GM12878 (cell line): ENCODE measurements at regions not wholly inside any gene's neighbourhood (a gene's known extent, or its start where the extent isn't known, plus 50 kb on each side); places are given as distances from the start of the nearest gene placed in this dataset.

Experiments
- ATAC-seq: fragments of 200-7000 bp; cut with Tn5 transposase; 3 replicates; pipeline ENCODE4 v1.9.1; 2020; ENCODE audit warnings: mild to moderate bottlenecking, moderate library complexity
- BruUV-seq: library from RNA; stranded (reverse); fragments of 400-500 nt; replicated peaks from 2 replicates; lab custom pipeline; 2021; lab: Mats Ljungman, UMichigan
- CTCF ChIA-PET: fragments of 300-600 bp; sonication (Branson Sonifier 250); formaldehyde crosslinking; extraction: SDS; loops from one replicate; lab custom pipeline; 2021; ENCODE audit warnings: inconsistent platforms; lab: Yijun Ruan, JAX
- POLR2A ChIA-PET: fragments of 350-600 bp; formaldehyde crosslinking; extraction: SDS; loops from one replicate; lab custom pipeline; 2021; ENCODE audit warnings: inconsistent platforms; lab: Charles Lee
- RAD21 ChIA-PET: fragments of 300-600 bp; sonication (Branson Sonifier 250); formaldehyde crosslinking; loops from one replicate; lab custom pipeline; 2023; ENCODE audit warnings: antibody characterized with exemption; ENCODE audit not compliant: unreplicated experiment; lab: Charles Lee
- SMC1A ChIA-PET: fragments of 300-600 bp; sonication (Branson Sonifier 250); formaldehyde crosslinking; loops from one replicate; lab custom pipeline; 2023; ENCODE audit not compliant: unreplicated experiment, uncharacterized antibody; lab: Charles Lee
- DNase-seq: peaks from one replicate; pipeline ENCODE4 v3.0.0-alpha.2; 2011; ENCODE audit warnings: low read depth, low spot score
- FAIRE-seq: peaks from 3 replicates; lab custom pipeline; 2011; peaks lifted over from hg19 to GRCh38; lab: Jason Lieb, UNC
- H2AFZ ChIP-seq: 2 replicates; pipeline ENCODE4 v1.6.0; 2011; ENCODE audit warnings: low read depth, low read length, control low read depth; ENCODE audit not compliant: control insufficient read depth
- H3K27ac ChIP-seq: 2 replicates; pipeline ENCODE4 v1.5.1; 2011; ENCODE audit warnings: control low read depth; ENCODE audit not compliant: control insufficient read depth, insufficient read depth
- H3K27me3 ChIP-seq, 2 experiments: replicated peaks in 1 of 2; 2 replicates each; pipeline versions ENCODE4 v1.6.0 to v1.6.1; 2011; ENCODE audit warnings: low read length in 1 of 2; ENCODE audit not compliant: control insufficient read depth in 2 of 2, insufficient read depth in 2 of 2
- H3K36me3 ChIP-seq, 2 experiments: 2 replicates each; pipeline ENCODE4 v1.5.1; 2011; ENCODE audit warnings: low read length in 1 of 2; ENCODE audit not compliant: control insufficient read depth in 2 of 2, insufficient read depth in 2 of 2
- H3K4me1 ChIP-seq: 2 replicates; pipeline ENCODE4 v1.6.1; 2011; ENCODE audit warnings: mild to moderate bottlenecking, low read length, moderate library complexity, mixed read lengths; ENCODE audit not compliant: control insufficient read depth, insufficient read depth
- H3K4me2 ChIP-seq: 2 replicates; pipeline ENCODE4 v1.6.0; 2011; ENCODE audit warnings: control low read depth; ENCODE audit not compliant: control insufficient read depth, insufficient read depth
- H3K4me3 ChIP-seq: fragments of 200-600 bp; sonication (generic); 2 replicates; pipeline ENCODE4 v1.5.1; 2016
- H3K79me2 ChIP-seq: 2 replicates; pipeline ENCODE4 v1.6.0; 2011; ENCODE audit warnings: low read length; ENCODE audit not compliant: control insufficient read depth, insufficient read depth
- H3K9ac ChIP-seq: 2 replicates; pipeline ENCODE4 v1.8.0; 2011; ENCODE audit warnings: low read length, control low read depth, mixed read lengths; ENCODE audit not compliant: control insufficient read depth, insufficient read depth
- H3K9me3 ChIP-seq: replicated peaks from 3 replicates; pipeline ENCODE4 v1.5.1; 2011; ENCODE audit warnings: mild to moderate bottlenecking, low read length; ENCODE audit not compliant: control insufficient read depth, insufficient read depth
- H4K20me1 ChIP-seq: 2 replicates; pipeline ENCODE4 v1.6.0; 2011; ENCODE audit not compliant: control insufficient read depth, insufficient read depth
- BMI1 ChIP-seq: fragments of 450-650 bp; IDR thresholded peaks from 2 replicates; pipeline ENCODE4 v1.6.1; 2016; ENCODE audit warnings: mild to moderate bottlenecking, moderate library complexity, borderline replicate concordance
- CEBPB ChIP-seq, 2 experiments: fragments of 150-350 bp in 1 of 2; IDR thresholded peaks; 2 replicates each; pipeline ENCODE4 v1.6.1; 2012 to 2014; ENCODE audit warnings: low read depth in 2 of 2, low read length in 2 of 2, borderline replicate concordance in 1 of 2, inconsistent platforms in 1 of 2
- E2F4 ChIP-seq: IDR thresholded peaks from 2 replicates; pipeline ENCODE4 v1.6.1; 2012; ENCODE audit warnings: low read depth, low read length, improper control_type of control experiment
- HDGF ChIP-seq: fragments of 450-650 bp; IDR thresholded peaks from 2 replicates; pipeline ENCODE4 v1.6.1; 2016; ENCODE audit warnings: antibody characterized with exemption
- NR2C1 ChIP-seq: fragments of 450-650 bp; IDR thresholded peaks from 2 replicates; pipeline ENCODE4 v1.6.1; 2017; ENCODE audit warnings: antibody characterized with exemption, mild to moderate bottlenecking, moderate library complexity
- POLR2AphosphoS5 ChIP-seq: IDR thresholded peaks from 2 replicates; pipeline ENCODE4 v1.6.1; 2011; ENCODE audit warnings: mild to moderate bottlenecking, low read length, inconsistent platforms
- POU2F2 ChIP-seq: IDR thresholded peaks from 3 replicates; pipeline ENCODE4 v1.6.1; 2011; ENCODE audit warnings: low read depth, mild to moderate bottlenecking, low read length, borderline replicate concordance
- SREBF2 ChIP-seq: IDR thresholded peaks from 2 replicates; pipeline ENCODE4 v1.6.1; 2012; ENCODE audit warnings: mild to moderate bottlenecking, low read length
- ZBED1 ChIP-seq: IDR thresholded peaks from 2 replicates; pipeline ENCODE4 v1.6.1; 2016; ENCODE audit warnings: borderline replicate concordance
- ZNF384 ChIP-seq: IDR thresholded peaks from 2 replicates; pipeline ENCODE4 v1.6.1; 2012; ENCODE audit warnings: low read depth, mild to moderate bottlenecking, low read length, improper control_type of control experiment, borderline replicate concordance
- ZSCAN29 ChIP-seq: fragments of 450-650 bp; IDR thresholded peaks from 2 replicates; pipeline ENCODE4 v1.6.1; 2017; ENCODE audit warnings: mild to moderate bottlenecking, moderate library complexity
- WGBS: methylation state at CpG from one replicate; pipeline ENCODE4 v1.1.6; 2016; ENCODE audit warnings: low lambda C conversion rate; ENCODE audit not compliant: insufficient replicate concordance, insufficient coverage; ENCODE audit errors: missing lambda C conversion rate; 5-methylcytosine and 5-hydroxymethylcytosine counted together
- in situ Hi-C: fragments of 300-500 bp; cut with MboI; formaldehyde crosslinking; loops from 9 replicates; pipeline ENCODE4 v1.14.3; 2018; ENCODE audit warnings: mixed read lengths
- intact Hi-C: fragments of 100-400 bp; cut with micrococcal nuclease; formaldehyde crosslinking; loops from one replicate; pipeline ENCODE4 v1.14.2; 2022; ENCODE audit not compliant: unreplicated experiment
- TF ChIP-seq, protein P1 (sequence below): fragments of 450-650 bp; formaldehyde crosslinking; IDR thresholded peaks from 2 replicates; pipeline ENCODE4 v1.4.0; 2022; ENCODE audit warnings: mild to moderate bottlenecking, moderate library complexity
- TF ChIP-seq, protein P2 (sequence below): IDR thresholded peaks from 2 replicates; pipeline ENCODE4 v1.6.1; 2012; ENCODE audit warnings: low read depth, low read length, improper control_type of control experiment

GRCh38 chr6:109222848-109223247 is 127.5 kb downstream of the CEP57L1 start:
- ATAC-seq (no peak), FAIRE-seq (no peak)
- CTCF ChIA-PET, result no interaction called here

More at GRCh38 chr6:109222848-109223247, 127.5 kb downstream of the CEP57L1 start:
- Histone ChIP-seq H3K4me3 (no peak overlapping the region), H3K4me1 (no peaks in the 10 kb centered on the region), H3K27ac (no peak overlapping the region), H3K79me2 (no peaks in the 10 kb centered on the region), H3K4me2 (no peak overlapping the region), H4K20me1 (no peaks in the 10 kb centered on the region), H3K9ac (no peak overlapping the region), H3K27me3 (no peaks in the 10 kb centered on the region; a peak in 2 of 4 replicates), H2AFZ (no peak overlapping the region), H3K9me3 (no peaks in the 10 kb centered on the region), H3K36me3 (no peaks in the 10 kb centered on the region)
- 48% methylated on average over 3 of the region's 3 CpGs for WGBS
- no TSS peak for BruUV-seq
- ChIA-PET RAD21 (no interaction called here), SMC1A (interaction anchor here (1.6 kb wide), 1 partner anchor 35 kb away, joined by 4 read pairs; no protein-coding TSS in a partner anchor), POLR2A (interaction anchor here (0.6 kb wide), 1 partner anchor 630 kb away, joined by 3 read pairs; no protein-coding TSS in a partner anchor)
- intact Hi-C loops, result no loop called here
- in situ Hi-C loops, result no loop called here
- TF ChIP-seq ZNF384 (no peak), POU2F2 (no peak), NR2C1 (no peak), E2F4 (no peak), CEBPB (IDR thresholded peaks at IDR 0.05; ENCODE audit: borderline replicate concordance in 1 of 2, low read depth in 2 of 2, low read length in 2 of 2) (no peak), POLR2AphosphoS5 (no peak), HDGF (no peak), SREBF2 (no peak), ZBED1 (no peak), ZSCAN29 (no peak), BMI1 (no peak)
- TF ChIP-seq, protein P1, sequence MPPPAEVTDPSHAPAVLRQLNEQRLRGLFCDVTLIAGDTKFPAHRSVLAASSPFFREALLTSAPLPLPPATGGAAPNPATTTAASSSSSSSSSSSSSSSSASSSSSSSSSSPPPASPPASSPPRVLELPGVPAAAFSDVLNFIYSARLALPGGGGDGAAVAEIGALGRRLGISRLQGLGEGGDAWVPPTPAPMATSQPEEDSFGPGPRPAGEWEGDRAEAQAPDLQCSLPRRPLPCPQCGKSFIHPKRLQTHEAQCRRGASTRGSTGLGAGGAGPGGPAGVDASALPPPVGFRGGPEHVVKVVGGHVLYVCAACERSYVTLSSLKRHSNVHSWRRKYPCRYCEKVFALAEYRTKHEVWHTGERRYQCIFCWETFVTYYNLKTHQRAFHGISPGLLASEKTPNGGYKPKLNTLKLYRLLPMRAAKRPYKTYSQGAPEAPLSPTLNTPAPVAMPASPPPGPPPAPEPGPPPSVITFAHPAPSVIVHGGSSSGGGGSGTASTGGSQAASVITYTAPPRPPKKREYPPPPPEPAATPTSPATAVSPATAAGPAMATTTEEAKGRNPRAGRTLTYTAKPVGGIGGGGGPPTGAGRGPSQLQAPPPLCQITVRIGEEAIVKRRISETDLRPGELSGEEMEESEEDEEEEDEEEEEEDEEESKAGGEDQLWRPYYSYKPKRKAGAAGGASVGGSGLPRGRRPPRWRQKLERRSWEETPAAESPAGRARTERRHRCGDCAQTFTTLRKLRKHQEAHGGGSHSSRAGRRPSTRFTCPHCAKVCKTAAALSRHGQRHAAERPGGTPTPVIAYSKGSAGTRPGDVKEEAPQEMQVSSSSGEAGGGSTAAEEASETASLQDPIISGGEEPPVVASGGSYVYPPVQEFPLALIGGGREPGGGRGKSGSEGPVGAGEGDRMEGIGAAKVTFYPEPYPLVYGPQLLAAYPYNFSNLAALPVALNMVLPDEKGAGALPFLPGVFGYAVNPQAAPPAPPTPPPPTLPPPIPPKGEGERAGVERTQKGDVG, result no peak
- TF ChIP-seq, protein P2, sequence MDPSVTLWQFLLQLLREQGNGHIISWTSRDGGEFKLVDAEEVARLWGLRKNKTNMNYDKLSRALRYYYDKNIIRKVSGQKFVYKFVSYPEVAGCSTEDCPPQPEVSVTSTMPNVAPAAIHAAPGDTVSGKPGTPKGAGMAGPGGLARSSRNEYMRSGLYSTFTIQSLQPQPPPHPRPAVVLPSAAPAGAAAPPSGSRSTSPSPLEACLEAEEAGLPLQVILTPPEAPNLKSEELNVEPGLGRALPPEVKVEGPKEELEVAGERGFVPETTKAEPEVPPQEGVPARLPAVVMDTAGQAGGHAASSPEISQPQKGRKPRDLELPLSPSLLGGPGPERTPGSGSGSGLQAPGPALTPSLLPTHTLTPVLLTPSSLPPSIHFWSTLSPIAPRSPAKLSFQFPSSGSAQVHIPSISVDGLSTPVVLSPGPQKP, result no peak
- DNase-seq, result no peak
